ENCODE measurements at regions not wholly inside any gene's neighbourhood (a gene's known extent, or its start where the extent isn't known, plus 50 kb on each side); places are given as distances from the start of the nearest gene placed in this dataset.
A peak's percentile ranks its signal among the peaks of the same experiment; 100 is the strongest.

DNA sequence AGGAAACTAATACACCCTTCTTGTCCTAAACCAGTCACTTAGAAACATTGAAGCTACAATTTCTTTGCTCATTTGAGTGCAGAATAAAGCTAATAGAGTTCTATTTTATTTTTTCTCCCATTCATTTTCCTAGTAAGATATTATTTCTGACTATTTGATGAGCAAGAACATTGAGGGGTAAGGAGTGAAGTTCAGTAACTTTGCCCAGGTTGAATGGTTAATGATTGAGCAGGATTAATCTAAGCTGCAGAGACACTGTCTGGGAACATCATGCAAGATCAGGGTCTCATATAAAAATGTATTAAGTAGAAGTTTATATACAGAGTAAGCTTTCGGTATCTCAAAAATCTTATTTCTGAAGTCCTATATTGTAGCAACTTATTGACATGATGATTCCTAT lies 102.4 kb upstream of the LIMCH1 start:
- Histone ChIP-seq H3K9me3 (ENCODE audit: control insufficient read depth in 4 of 4, low read length in 3 of 4) (no peaks in the 10 kb centered on the region), H3K9ac (ENCODE audit: low read depth in 1 of 2, low read length in 2 of 2) (no peak overlapping the region), H3K27ac (ENCODE audit: low read depth in 1 of 2, low read length in 2 of 2) (peak overlapping the region; percentile 12 to 14), H3K4me3 (ENCODE audit: low read depth in 1 of 3, low read length in 3 of 3) (no peak overlapping the region), H3K27me3 (ENCODE audit: control insufficient read depth in 4 of 4, insufficient read depth in 4 of 4, low read length in 3 of 4) (no peaks in the 10 kb centered on the region), H3K4me1 (ENCODE audit: control insufficient read depth in 4 of 4, insufficient read depth in 4 of 4, low read length in 3 of 4) (peaks cover 0 to 30% (median 19%) of the 10 kb centered on the region in 4 donors), H3K36me3 (ENCODE audit: control insufficient read depth in 4 of 4, insufficient read depth in 3 of 4, low read depth in 1 of 4, low read length in 3 of 4) (no peaks in the 10 kb centered on the region)
- no peak for DNase-seq (ENCODE audit: low spot score)
- TF ChIP-seq JUND (IDR thresholded peaks at IDR 0.05) (no peak), REST (IDR thresholded peaks at IDR 0.05) (peak; percentile 43), HNF4G (IDR thresholded peaks at IDR 0.05) (no peak), RAD21 (IDR thresholded peaks at IDR 0.05) (peak in 1 of 2 donors; percentile 25), HNF4A (conservative IDR thresholded peaks at IDR 0.05) (peak; percentile 29 to 78), RXRA (IDR thresholded peaks at IDR 0.05) (peak in 1 of 2 donors; percentile 38)
- TF ChIP-seq, protein P1, sequence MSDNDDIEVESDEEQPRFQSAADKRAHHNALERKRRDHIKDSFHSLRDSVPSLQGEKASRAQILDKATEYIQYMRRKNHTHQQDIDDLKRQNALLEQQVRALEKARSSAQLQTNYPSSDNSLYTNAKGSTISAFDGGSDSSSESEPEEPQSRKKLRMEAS (IDR thresholded peaks at IDR 0.05) = no peak
- WGBS = 61% methylated on average over 1 of the region's 1 CpG

DNA sequence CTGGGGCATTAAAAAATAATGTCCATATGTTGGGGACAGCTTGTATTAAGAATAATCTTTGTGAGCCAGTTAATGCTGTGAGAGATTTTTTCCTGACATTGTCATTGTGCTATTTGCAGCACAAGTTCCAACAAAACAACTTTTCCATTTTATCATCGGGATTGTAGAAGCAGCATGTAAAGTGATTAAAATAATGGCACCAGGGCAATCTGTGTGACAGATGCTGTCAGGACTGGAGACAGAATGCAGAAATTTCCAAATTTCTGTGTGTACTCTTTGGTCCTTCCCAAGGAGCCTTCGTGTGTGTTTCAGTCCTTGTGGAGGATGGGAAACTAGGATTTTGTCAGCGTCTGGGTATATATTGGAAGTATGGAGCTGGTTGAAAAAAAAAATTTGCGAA lies 101.5 kb upstream of the LIMCH1 start:
- no peak for DNase-seq (ENCODE audit: low spot score)
- Histone ChIP-seq H3K9ac (ENCODE audit: low read depth in 1 of 2, low read length in 2 of 2) (no peak overlapping the region), H3K4me3 (ENCODE audit: low read depth in 1 of 3, low read length in 3 of 3) (no peak overlapping the region), H3K27ac (ENCODE audit: low read depth in 1 of 2, low read length in 2 of 2) (peak overlapping the region; percentile 0 to 26), H3K36me3 (ENCODE audit: control insufficient read depth in 4 of 4, insufficient read depth in 3 of 4, low read depth in 1 of 4, low read length in 3 of 4) (no peaks in the 10 kb centered on the region), H3K27me3 (ENCODE audit: control insufficient read depth in 4 of 4, insufficient read depth in 4 of 4, low read length in 3 of 4) (no peaks in the 10 kb centered on the region), H3K9me3 (ENCODE audit: control insufficient read depth in 4 of 4, low read length in 3 of 4) (no peaks in the 10 kb centered on the region), H3K4me1 (ENCODE audit: control insufficient read depth in 4 of 4, insufficient read depth in 4 of 4, low read length in 3 of 4) (peaks cover 0 to 30% (median 19%) of the 10 kb centered on the region in 4 donors)
- 83% methylated on average over 4 of the region's 4 CpGs for WGBS
- TF ChIP-seq REST (IDR thresholded peaks at IDR 0.05) (no peak), ATF3 (IDR thresholded peaks at IDR 0.05) (no peak), HNF4G (IDR thresholded peaks at IDR 0.05) (no peak), GABPA (IDR thresholded peaks at IDR 0.05 in 1 of 2, conservative IDR thresholded peaks at IDR 0.05 in 1 of 2) (no peak), EGR1 (IDR thresholded peaks at IDR 0.05; ENCODE audit: low read depth in 2 of 2) (no peak), SP1 (IDR thresholded peaks at IDR 0.05) (no peak), FOXA2 (IDR thresholded peaks at IDR 0.05) (no peak), YY1 (IDR thresholded peaks at IDR 0.05) (no peak), RXRA (IDR thresholded peaks at IDR 0.05) (no peak), RAD21 (IDR thresholded peaks at IDR 0.05) (no peak)
- TF ChIP-seq, protein P2, sequence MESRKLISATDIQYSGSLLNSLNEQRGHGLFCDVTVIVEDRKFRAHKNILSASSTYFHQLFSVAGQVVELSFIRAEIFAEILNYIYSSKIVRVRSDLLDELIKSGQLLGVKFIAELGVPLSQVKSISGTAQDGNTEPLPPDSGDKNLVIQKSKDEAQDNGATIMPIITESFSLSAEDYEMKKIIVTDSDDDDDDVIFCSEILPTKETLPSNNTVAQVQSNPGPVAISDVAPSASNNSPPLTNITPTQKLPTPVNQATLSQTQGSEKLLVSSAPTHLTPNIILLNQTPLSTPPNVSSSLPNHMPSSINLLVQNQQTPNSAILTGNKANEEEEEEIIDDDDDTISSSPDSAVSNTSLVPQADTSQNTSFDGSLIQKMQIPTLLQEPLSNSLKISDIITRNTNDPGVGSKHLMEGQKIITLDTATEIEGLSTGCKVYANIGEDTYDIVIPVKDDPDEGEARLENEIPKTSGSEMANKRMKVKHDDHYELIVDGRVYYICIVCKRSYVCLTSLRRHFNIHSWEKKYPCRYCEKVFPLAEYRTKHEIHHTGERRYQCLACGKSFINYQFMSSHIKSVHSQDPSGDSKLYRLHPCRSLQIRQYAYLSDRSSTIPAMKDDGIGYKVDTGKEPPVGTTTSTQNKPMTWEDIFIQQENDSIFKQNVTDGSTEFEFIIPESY (IDR thresholded peaks at IDR 0.05) = no peak
- TF ChIP-seq, protein P3, sequence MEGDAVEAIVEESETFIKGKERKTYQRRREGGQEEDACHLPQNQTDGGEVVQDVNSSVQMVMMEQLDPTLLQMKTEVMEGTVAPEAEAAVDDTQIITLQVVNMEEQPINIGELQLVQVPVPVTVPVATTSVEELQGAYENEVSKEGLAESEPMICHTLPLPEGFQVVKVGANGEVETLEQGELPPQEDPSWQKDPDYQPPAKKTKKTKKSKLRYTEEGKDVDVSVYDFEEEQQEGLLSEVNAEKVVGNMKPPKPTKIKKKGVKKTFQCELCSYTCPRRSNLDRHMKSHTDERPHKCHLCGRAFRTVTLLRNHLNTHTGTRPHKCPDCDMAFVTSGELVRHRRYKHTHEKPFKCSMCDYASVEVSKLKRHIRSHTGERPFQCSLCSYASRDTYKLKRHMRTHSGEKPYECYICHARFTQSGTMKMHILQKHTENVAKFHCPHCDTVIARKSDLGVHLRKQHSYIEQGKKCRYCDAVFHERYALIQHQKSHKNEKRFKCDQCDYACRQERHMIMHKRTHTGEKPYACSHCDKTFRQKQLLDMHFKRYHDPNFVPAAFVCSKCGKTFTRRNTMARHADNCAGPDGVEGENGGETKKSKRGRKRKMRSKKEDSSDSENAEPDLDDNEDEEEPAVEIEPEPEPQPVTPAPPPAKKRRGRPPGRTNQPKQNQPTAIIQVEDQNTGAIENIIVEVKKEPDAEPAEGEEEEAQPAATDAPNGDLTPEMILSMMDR (IDR thresholded peaks at IDR 0.05; ENCODE audit: low read depth, low read length, missing input control) = no peak
